K562 (cell line): ENCODE measurements at regions not wholly inside any gene's neighbourhood (a gene's known extent, or its start where the extent isn't known, plus 50 kb on each side); places are given as distances from the start of the nearest gene placed in this dataset.

Experiments
- ATAC-seq: fragments of 200-7000 bp; cut with Tn5 transposase; 3 replicates; pipeline ENCODE4 v1.9.1; 2020; ENCODE audit warnings: moderate library complexity
- BruUV-seq: library from RNA; stranded (reverse); fragments of 400-500 nt; replicated peaks from 2 replicates; lab custom pipeline; 2021; lab: Mats Ljungman, UMichigan
- CTCF ChIA-PET: fragments of 300-600 bp; formaldehyde crosslinking; extraction: SDS; loops from one replicate; lab custom pipeline; 2021; ENCODE audit warnings: low intra/inter-chr PET ratio; lab: Yijun Ruan, JAX
- POLR2A ChIA-PET: fragments of 300-600, 350-650 bp; sonication (Branson Sonifier 250); formaldehyde crosslinking; extraction: SDS; loops from one replicate; lab custom pipeline; 2021; ENCODE audit warnings: antibody characterized with exemption, inconsistent platforms; lab: Yijun Ruan, JAX
- DNase-seq, 4 experiments: peaks; one replicate each; pipeline versions ENCODE4 v3.0.0 to v3.0.0-alpha.2; 2011 to 2018; ENCODE audit warnings: low spot score in 3 of 4, mixed read lengths in 3 of 4; ENCODE audit errors: extremely low read depth in 1 of 4
- FAIRE-seq: peaks from 2 replicates; lab custom pipeline; 2011; peaks lifted over from hg19 to GRCh38; lab: Jason Lieb, UNC
- H2AFZ ChIP-seq: 2 replicates; pipeline ENCODE4 v1.6.0; 2011; ENCODE audit warnings: low read depth, low read length, control low read depth, inconsistent platforms
- H3K27ac ChIP-seq: fragments of 200-600 bp; 3 replicates; pipeline ENCODE4 v1.8.0; 2011; ENCODE audit warnings: low read depth, mild to moderate bottlenecking, control low read depth, inconsistent platforms, low read length, moderate library complexity, mixed read lengths; ENCODE audit errors: extremely low read depth
- H3K27me3 ChIP-seq, 2 experiments: fragments of 300-600 bp in 1 of 2; 2 replicates in 1 of 2; 3 replicates in 1 of 2; pipeline versions ENCODE4 v1.6.0 to v1.8.0; 2011; ENCODE audit warnings: inconsistent platforms in 2 of 2, low read length in 2 of 2, mild to moderate bottlenecking in 1 of 2, mixed read lengths in 1 of 2, moderate library complexity in 1 of 2; ENCODE audit not compliant: control insufficient read depth in 2 of 2, insufficient read depth in 2 of 2
- H3K36me3 ChIP-seq: fragments of 300-600 bp; 3 replicates; pipeline ENCODE4 v1.8.0; 2011; ENCODE audit warnings: mild to moderate bottlenecking, low read length, inconsistent platforms; ENCODE audit not compliant: control insufficient read depth, insufficient read depth
- H3K4me1 ChIP-seq, 2 experiments: fragments of 200-600 bp in 1 of 2; replicated peaks in 1 of 2; 2 replicates in 1 of 2; 3 replicates in 1 of 2; pipeline versions ENCODE4 v1.5.1 to v1.8.0; 2011; ENCODE audit warnings: inconsistent platforms in 2 of 2, low read length in 2 of 2, mild to moderate bottlenecking in 1 of 2, mixed read lengths in 1 of 2, moderate library complexity in 1 of 2; ENCODE audit not compliant: control insufficient read depth in 2 of 2, insufficient read depth in 2 of 2
- H3K4me2 ChIP-seq: 2 replicates; pipeline ENCODE4 v1.6.1; 2011; ENCODE audit warnings: low read length, control low read depth, inconsistent platforms, mixed read lengths; ENCODE audit not compliant: insufficient read depth
- H3K4me3 ChIP-seq: fragments of 200-600 bp; sonication (generic), shearing (Covaris generic); 2 replicates; pipeline ENCODE4 v1.5.1; 2016; ENCODE audit warnings: control low read depth, inconsistent platforms
- H3K79me2 ChIP-seq: fragments of 200-600 bp; 3 replicates; pipeline ENCODE4 v1.8.0; 2011; ENCODE audit warnings: low read length, inconsistent platforms; ENCODE audit not compliant: control insufficient read depth, insufficient read depth
- H3K9ac ChIP-seq, 2 experiments: 2 replicates each; pipeline versions ENCODE4 v1.6.0 to v1.6.1; 2011; ENCODE audit warnings: low read depth in 2 of 2, low read length in 2 of 2, control low read depth in 1 of 2, inconsistent platforms in 1 of 2, mild to moderate bottlenecking in 1 of 2, mixed read lengths in 1 of 2; ENCODE audit not compliant: insufficient read depth in 1 of 2
- H3K9me1 ChIP-seq: one replicate; pipeline ENCODE4 v1.6.0; 2011; ENCODE audit warnings: inconsistent platforms, mild to moderate bottlenecking, low read length, moderate library complexity; ENCODE audit not compliant: control insufficient read depth, insufficient read depth
- H3K9me3 ChIP-seq: replicated peaks from 2 replicates; pipeline ENCODE4 v1.5.1; 2011; ENCODE audit warnings: low read depth, low read length, inconsistent platforms; ENCODE audit not compliant: control insufficient read depth, insufficient read depth
- H4K20me1 ChIP-seq: replicated peaks from 2 replicates; pipeline ENCODE4 v1.6.1; 2011; ENCODE audit warnings: low read length, inconsistent platforms, mixed read lengths; ENCODE audit not compliant: control insufficient read depth, insufficient read depth
- C11orf30 ChIP-seq: fragments of 450-650 bp; IDR thresholded peaks from 2 replicates; pipeline ENCODE4 v1.6.1; 2016; ENCODE audit warnings: low read depth, mild to moderate bottlenecking
- CCNT2 ChIP-seq: IDR thresholded peaks from 2 replicates; pipeline ENCODE4 v1.6.1; 2011; ENCODE audit warnings: borderline replicate concordance, low read depth, mild to moderate bottlenecking, moderate library complexity, mixed read lengths, low read length; ENCODE audit not compliant: insufficient read length; ENCODE audit errors: extremely low read depth
- CHAMP1 ChIP-seq: fragments of 450-650 bp; IDR thresholded peaks from 2 replicates; pipeline ENCODE4 v1.6.1; 2016; ENCODE audit warnings: mild to moderate bottlenecking
- IRF1 ChIP-seq: sonication (generic); formaldehyde crosslinking; IDR thresholded peaks from 2 replicates; pipeline ENCODE4 v1.8.0; 2022; ENCODE audit warnings: missing genetic modification reagents, mild to moderate bottlenecking, borderline replicate concordance
- JUNB ChIP-seq: fragments of 450-650 bp; formaldehyde crosslinking; conservative IDR thresholded peaks from 2 replicates; pipeline ENCODE4 v1.4.0; 2020; ENCODE audit warnings: mild to moderate bottlenecking
- MAFK ChIP-seq: IDR thresholded peaks from 2 replicates; pipeline ENCODE4 v1.6.1; 2011; ENCODE audit warnings: low read length, improper control_type of control experiment
- NFE2L1 ChIP-seq: fragments of 450-650 bp; IDR thresholded peaks from 2 replicates; pipeline ENCODE4 v1.6.1; 2016; ENCODE audit warnings: missing genetic modification characterization, low read depth, mild to moderate bottlenecking, missing compliant biosample characterization, moderate library complexity, borderline replicate concordance
- NFXL1 ChIP-seq: fragments of 450-650 bp; formaldehyde crosslinking; IDR thresholded peaks from 2 replicates; pipeline ENCODE4 v1.4.0; 2021; ENCODE audit warnings: mild to moderate bottlenecking
- NR0B1 ChIP-seq: fragments of 450-650 bp; IDR thresholded peaks from one replicate; pipeline ENCODE4 v1.6.1; 2018; ENCODE audit warnings: mild to moderate bottlenecking, moderate library complexity; ENCODE audit not compliant: partially characterized antibody
- RBM15 ChIP-seq: fragments of 200-400 bp; formaldehyde crosslinking; IDR thresholded peaks from 2 replicates; pipeline ENCODE4 v1.6.1; 2018; ENCODE audit warnings: mild to moderate bottlenecking, low read length, moderate library complexity; ENCODE audit not compliant: insufficient read depth
- SIN3A ChIP-seq, 2 experiments: fragments of 150-350 bp in 1 of 2; IDR thresholded peaks; 2 replicates each; pipeline ENCODE4 v1.6.1; 2011 to 2016; ENCODE audit warnings: borderline replicate concordance in 2 of 2, low read depth in 2 of 2, low read length in 2 of 2, mild to moderate bottlenecking in 2 of 2, moderate library complexity in 2 of 2; ENCODE audit not compliant: control insufficient read depth in 1 of 2
- TARDBP ChIP-seq: fragments of 450-650 bp; IDR thresholded peaks from 2 replicates; pipeline ENCODE4 v1.6.1; 2016
- ZNF589 ChIP-seq: fragments of 200-800 bp; sonication (Bioruptor generic); IDR thresholded peaks from 2 replicates; pipeline ENCODE4 v1.6.1; 2016; ENCODE audit warnings: low read depth, missing genetic modification characterization, missing compliant biosample characterization
- WGBS: fragments of 100-300 bp; shearing (Covaris generic); methylation state at CpG from one replicate; pipeline ENCODE4 v1.1.6; 2016; ENCODE audit warnings: low coverage, mixed read lengths; ENCODE audit not compliant: insufficient coverage; ENCODE audit errors: missing lambda C conversion rate; 5-methylcytosine and 5-hydroxymethylcytosine counted together
- in situ Hi-C: fragments of 300-500 bp; cut with MboI; formaldehyde crosslinking; loops from 4 replicates; pipeline ENCODE4 v1.15.0; 2018; ENCODE audit warnings: inconsistent platforms, mixed read lengths
- intact Hi-C: fragments of 100-400 bp; cut with micrococcal nuclease; formaldehyde crosslinking; loops from 2 replicates; pipeline ENCODE4 v1.14.2; 2022

GRCh38 chr9:106038266-106039001, 344.1 kb downstream of the TMEM38B start (continued):
- TF ChIP-seq RBM15 (no peak), JUNB (no peak), NFE2L1 (tag) (no peak), ZNF589 (CRISPR knock-in tag) (no peak), NFXL1 (CRISPR knock-in tag) (no peak)
- TF ChIP-seq, all 486 proteins: peak for 0

- Histone ChIP-seq H3K4me3 (no peak overlapping the region), H3K79me2 (no peaks in the 10 kb centered on the region), H3K4me2 (no peak overlapping the region), H4K20me1 (no peaks in the 10 kb centered on the region), H3K9ac (no peak overlapping the region), H2AFZ (no peak overlapping the region), H3K9me3 (no peaks in the 10 kb centered on the region), H3K36me3 (no peaks in the 10 kb centered on the region), H3K27ac (no peak overlapping the region), H3K9me1 (no peaks in the 10 kb centered on the region), H3K4me1 (no peaks in the 10 kb centered on the region), H3K27me3 (no peaks in the 10 kb centered on the region)
- ChIA-PET CTCF (no interaction called here), POLR2A (no interaction called here)
- no peak for FAIRE-seq
- no peak for ATAC-seq
- in situ Hi-C loops: no loop called here
- no peak for DNase-seq
- 0% methylated on average over 5 of the region's 5 CpGs for WGBS
- intact Hi-C loops: no loop called here
- no TSS peak for BruUV-seq
- TF ChIP-seq MAFK: no peak
- no peak for TF ChIP-seq C11orf30
- no peak for TF ChIP-seq SIN3A (IDR thresholded peaks at IDR 0.05; ENCODE audit: borderline replicate concordance in 2 of 2, control insufficient read depth in 1 of 2, low read depth in 2 of 2, low read length in 2 of 2)
- TF ChIP-seq TARDBP: no peak
- no peak for TF ChIP-seq NR0B1
- no peak for TF ChIP-seq CCNT2
- TF ChIP-seq CHAMP1: no peak
- no peak for TF ChIP-seq IRF1 (CRISPR knock-in tag)
Observed at GRCh38 chr9:106039151-106039935, 345.0 kb downstream of the TMEM38B start.
